GM10248 (cell line): ENCODE measurements at regions not wholly inside any gene's neighbourhood (a gene's known extent, or its start where the extent isn't known, plus 50 kb on each side); places are given as distances from the start of the nearest gene placed in this dataset.

Experiments
- CTCF ChIA-PET: fragments of 300-600 bp; sonication (Branson Sonifier 250); formaldehyde crosslinking; extraction: SDS; loops from one replicate; lab custom pipeline; 2021; ENCODE audit warnings: antibody characterized with exemption; lab: Yijun Ruan, JAX
- POLR2A ChIA-PET: fragments of 350-650 bp; sonication (Branson Sonifier 250); formaldehyde crosslinking; extraction: SDS; loops from one replicate; lab custom pipeline; 2020; ENCODE audit warnings: antibody characterized with exemption; lab: Yijun Ruan, JAX
- DNase-seq: peaks from one replicate; pipeline ENCODE4 v3.0.0; 2012; ENCODE audit errors: extremely low spot score
- TF ChIP-seq, protein P1 (sequence below): IDR thresholded peaks from 2 replicates; pipeline ENCODE4 v1.5.1; 2012; ENCODE audit warnings: mild to moderate bottlenecking, low read depth; ENCODE audit errors: extremely low read depth, missing control alignments, control extremely low read depth

DNA sequence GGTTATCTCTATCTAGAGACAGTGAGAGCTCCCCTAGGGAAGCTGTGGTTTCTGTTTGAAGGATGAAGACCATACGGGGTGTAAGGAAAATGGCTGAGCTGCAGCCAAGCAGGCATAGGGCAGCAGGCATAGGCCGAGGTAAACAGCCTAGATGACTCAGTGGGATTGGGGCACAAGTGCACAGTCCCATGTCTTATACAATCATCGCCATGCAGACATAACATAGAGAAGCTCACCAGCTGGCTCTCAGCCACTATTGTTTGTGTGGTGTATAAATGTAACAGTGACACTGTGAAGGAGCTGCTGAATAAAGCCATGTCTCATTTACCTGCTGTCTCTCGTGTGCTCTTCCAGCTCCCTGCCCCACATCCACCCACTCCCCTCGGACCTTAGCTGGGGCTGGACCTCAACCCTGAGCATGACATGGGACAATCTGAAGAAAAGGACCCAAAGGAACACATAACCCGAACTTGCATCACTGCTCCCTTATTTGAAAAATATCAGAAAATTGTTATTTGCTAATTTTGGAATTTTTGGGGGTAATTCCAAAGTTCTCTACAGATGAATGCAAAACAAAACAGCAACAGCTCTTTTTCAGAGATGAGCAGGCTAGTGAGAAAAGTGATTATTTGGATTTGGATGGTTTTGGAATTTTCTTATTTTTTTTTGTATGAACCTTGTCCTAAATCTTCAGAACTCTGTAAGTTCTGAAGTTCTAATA is 582.7 kb downstream of the REEP3 start:
- CTCF ChIA-PET: interaction anchor here (0.7 to 2.9 kb wide), 3 partner anchors 9 to 63 kb away, joined by 3 to 14 read pairs (median 4); no protein-coding TSS in a partner anchor
- POLR2A ChIA-PET: no interaction called here
- DNase-seq: no peak
- TF ChIP-seq, protein P1, sequence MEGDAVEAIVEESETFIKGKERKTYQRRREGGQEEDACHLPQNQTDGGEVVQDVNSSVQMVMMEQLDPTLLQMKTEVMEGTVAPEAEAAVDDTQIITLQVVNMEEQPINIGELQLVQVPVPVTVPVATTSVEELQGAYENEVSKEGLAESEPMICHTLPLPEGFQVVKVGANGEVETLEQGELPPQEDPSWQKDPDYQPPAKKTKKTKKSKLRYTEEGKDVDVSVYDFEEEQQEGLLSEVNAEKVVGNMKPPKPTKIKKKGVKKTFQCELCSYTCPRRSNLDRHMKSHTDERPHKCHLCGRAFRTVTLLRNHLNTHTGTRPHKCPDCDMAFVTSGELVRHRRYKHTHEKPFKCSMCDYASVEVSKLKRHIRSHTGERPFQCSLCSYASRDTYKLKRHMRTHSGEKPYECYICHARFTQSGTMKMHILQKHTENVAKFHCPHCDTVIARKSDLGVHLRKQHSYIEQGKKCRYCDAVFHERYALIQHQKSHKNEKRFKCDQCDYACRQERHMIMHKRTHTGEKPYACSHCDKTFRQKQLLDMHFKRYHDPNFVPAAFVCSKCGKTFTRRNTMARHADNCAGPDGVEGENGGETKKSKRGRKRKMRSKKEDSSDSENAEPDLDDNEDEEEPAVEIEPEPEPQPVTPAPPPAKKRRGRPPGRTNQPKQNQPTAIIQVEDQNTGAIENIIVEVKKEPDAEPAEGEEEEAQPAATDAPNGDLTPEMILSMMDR: no peak

DNA sequence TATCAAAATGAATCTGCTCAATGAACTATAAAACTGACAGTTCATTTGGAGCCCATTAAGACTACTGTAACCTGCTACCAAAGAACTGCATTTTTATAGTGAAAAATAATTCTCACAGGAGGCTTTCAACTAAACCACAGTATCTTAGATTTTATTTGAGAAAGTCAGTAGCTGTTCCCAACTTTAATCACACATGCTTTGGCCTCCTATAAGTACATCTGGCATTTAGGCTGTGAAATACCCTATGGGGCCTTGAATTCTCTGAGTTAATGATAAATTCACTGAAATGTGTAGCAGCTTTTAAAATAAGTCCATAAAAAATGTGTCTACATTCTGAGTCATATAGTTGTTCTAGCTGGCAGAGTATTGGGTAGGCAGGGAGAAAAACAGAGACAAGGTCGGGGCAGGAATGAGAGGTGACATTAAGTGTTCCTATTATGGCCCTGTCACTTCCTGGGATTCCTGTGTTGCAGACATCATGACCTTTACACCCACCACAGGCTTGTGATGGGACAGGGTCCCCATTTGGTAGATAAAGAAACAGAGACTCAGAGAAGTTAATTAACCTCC is 588.8 kb downstream of the REEP3 start:
- POLR2A ChIA-PET: no interaction called here
- CTCF ChIA-PET: interaction anchor here (1.0 kb wide), 1 partner anchor 69 kb away, joined by 5 read pairs; no protein-coding TSS in a partner anchor
- no peak for DNase-seq
- TF ChIP-seq, protein P1: no peak

DNA sequence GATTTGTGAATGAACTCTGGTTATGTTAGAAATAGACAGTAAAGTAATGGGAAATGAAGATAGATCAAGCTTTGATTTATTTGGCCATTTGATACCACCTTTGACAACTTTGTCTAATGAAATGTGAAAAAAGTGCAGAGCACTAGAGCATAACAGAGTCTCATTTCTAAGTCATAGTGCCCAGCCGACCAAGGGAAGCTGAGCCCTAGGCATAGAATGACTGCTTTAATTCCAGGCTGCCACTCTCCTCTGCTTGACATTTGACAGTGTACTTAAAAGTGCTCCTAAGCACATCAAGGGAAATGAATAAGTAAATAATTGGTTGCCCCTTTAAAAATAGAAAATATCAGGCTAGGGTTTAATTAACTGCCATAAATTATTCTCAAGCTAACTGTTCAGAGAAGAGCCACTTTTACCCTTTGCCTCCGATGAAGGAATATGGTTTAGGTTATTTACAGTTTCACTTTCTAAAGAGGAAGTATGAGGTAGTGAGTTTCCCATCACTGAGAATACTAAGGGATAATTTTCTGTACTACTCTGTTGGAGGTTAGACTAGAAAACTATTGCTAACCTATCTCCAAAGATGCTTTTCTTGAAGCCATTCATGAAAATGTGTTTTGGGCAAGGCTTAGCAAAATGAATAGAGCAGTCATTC is 591.6 kb downstream of the REEP3 start:
- POLR2A ChIA-PET: no interaction called here

DNA sequence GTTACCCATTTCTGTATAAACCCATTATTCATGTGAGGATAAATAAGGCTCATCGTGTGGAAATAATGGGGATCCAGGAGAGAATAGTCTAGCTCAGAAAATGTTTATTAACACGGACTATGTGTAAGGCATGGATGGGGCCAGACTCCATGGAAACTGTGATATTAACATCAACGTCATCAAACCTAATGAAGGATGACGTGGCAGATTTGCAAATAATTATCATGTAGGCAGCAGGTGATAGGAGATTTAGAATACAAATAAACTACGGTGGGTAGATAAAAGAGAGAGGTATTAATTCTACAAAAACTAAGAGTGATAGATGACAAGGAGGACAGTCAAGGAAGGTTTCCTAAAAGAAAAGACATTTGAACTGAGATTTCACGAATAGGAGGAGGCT is 592.2 kb downstream of the REEP3 start:
- POLR2A ChIA-PET: no interaction called here
- CTCF ChIA-PET: interaction anchor here (2.0 kb wide), 1 partner anchor 10 kb away, joined by 14 read pairs; no protein-coding TSS in a partner anchor
- TF ChIP-seq, protein P1: no peak

More for the DNA sequence above, 591.6 kb downstream of the REEP3 start:
- CTCF ChIA-PET: interaction anchor here (1.0 kb wide), 1 partner anchor 11 kb away, joined by 5 read pairs; no protein-coding TSS in a partner anchor
- DNase-seq: no peak
- TF ChIP-seq, protein P1: no peak

DNA sequence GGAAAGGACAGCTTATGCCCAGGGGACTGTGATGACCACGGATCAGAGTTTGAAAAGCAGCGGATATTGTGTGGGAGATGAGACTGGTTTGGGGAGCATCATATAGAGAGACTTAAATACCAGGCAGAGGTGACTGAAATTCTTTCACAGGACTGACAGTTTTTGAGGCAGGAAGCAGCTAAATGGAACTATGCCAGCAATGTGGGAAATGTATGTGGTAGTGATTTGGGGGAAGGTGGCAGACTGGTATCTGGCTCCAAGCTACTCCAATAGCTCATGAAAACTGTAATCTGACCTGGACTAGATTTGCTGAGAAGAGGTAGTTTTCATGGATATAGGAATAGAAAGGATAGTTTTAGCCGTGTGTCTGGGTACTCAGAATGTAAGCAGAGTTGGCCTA is 592.6 kb downstream of the REEP3 start:
- TF ChIP-seq, protein P1: no peak
- CTCF ChIA-PET: interaction anchor here (2.0 kb wide), 1 partner anchor 10 kb away, joined by 14 read pairs; no protein-coding TSS in a partner anchor
- DNase-seq: no peak
- POLR2A ChIA-PET: no interaction called here

More for the DNA sequence above, 592.2 kb downstream of the REEP3 start:
- DNase-seq: no peak

DNA sequence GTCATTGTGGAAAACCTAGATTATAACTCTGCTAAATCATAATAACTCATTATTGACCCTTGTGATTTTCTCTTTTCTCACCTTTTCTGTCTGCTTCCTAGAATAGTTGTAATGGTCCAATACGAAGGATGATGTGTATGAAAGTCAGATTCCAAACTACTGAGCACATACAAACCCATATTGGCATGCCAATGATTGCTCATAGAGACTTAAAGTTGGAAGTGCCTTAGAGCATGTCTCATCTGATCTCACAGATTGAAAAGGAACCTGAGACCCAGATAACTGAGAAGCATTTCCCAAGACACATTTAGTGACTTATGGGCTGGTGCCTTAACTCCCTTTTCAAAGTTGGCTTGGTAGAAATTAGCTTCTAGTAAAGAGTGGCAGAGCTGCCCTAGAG is 594.3 kb downstream of the REEP3 start:
- DNase-seq: no peak
- POLR2A ChIA-PET: no interaction called here
- TF ChIP-seq, protein P1: no peak
- CTCF ChIA-PET: interaction anchor here (0.9 to 2.0 kb wide), 4 partner anchors 12 to 75 kb away, joined by 3 to 14 read pairs (median 4); no protein-coding TSS in a partner anchor
